ENCODE measurements at regions not wholly inside any gene's neighbourhood (a gene's known extent, or its start where the extent isn't known, plus 50 kb on each side); places are given as distances from the start of the nearest gene placed in this dataset.

DNA sequence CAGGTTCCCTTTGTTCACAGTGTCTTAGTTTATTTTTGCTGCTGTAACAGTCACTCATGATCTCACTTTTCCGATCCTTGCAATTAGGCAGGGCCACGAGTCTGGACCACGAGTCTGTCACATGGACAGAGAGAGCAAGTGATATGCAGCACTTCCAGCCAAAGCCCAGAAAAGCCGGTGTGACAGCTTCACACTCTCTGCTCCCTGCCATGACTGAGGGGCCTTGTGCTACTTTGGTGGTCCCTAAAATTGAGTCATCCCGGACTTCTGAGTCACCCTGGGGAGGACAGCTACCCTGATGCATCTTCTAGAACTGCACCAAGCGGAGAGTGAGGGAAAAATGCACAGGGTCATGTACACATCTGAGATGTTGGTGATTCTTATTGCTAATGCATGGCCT, 179.6 kb downstream of the EFNB2 start:
- TF ChIP-seq CTCF (IDR thresholded peaks at IDR 0.05) (no peak), POLR2A (IDR thresholded peaks at IDR 0.05) (no peak)
